GM21447 (cell line): ENCODE measurements at regions not wholly inside any gene's neighbourhood (a gene's known extent, or its start where the extent isn't known, plus 50 kb on each side); places are given as distances from the start of the nearest gene placed in this dataset.

Experiments
- ATAC-seq: cut with Tn5 transposase; IDR thresholded peaks from one replicate; pipeline ENCODE4 v1.9.1; 2021; ENCODE audit not compliant: unreplicated experiment

GRCh38 chr12:67832155-67832554, 157.1 kb upstream of the IFNG-AS1 start:
- ATAC-seq = no peak

- no peak for ATAC-seq
Measured at GRCh38 chr12:67833602-67834001, 155.6 kb upstream of the IFNG-AS1 start.

DNA sequence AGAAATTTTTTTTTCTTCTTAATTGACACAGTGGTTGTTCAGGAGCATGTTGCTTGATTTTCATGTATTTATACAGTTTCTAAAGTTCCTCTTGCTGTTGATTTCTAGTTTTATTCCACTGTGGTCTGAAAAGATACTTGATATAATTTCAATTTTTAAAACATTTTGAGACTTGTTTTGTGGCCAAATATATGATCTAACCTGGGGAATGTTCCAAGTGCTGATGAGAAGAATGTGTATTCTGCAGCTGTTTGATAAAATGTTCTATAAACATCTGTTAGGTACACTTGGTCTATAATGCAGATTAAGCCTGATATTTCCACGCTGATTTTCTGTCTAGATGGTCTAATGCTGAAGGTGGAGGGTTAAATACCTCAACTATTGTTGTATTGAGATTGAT, 151.4 kb upstream of the IFNG-AS1 start:
- no peak for ATAC-seq

DNA sequence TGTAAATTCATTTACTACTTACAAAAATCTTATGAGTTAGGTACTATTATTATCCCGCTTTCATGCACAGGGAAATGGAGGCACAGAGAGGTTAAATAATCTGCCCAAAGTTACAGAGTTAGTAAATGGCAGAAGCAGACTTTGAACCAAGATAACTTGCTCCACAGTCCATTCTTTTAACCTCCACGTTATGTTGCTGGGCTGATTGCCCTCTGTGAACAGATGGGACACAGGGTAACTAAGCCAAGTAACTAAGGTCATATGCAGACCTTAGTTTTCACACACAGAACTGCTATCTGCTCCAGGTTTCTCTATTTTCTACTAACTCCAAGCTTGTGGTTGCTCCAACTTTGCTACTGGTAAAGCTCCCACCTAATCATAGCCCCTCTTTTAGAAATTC, 147.1 kb upstream of the IFNG-AS1 start:
- ATAC-seq = no peak

DNA sequence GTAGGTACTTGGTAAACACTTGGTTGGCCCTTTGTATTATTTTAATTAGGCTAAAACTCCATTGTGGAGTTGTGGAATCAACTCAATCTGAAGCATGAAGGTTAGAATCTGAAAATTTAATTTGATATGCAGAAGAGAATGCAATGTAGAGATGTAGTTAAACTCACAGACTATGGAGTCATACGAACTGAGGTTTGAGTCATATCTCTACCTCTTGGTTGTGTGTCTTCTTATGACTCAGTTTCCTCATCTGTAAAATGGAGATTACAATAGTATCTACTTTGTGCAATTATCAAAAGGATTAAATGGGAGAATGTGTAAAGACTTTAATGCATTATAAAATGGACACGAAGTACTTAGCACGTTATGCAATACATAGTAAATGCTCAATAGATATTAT, 146.0 kb upstream of the IFNG-AS1 start:
- ATAC-seq = no peak

DNA sequence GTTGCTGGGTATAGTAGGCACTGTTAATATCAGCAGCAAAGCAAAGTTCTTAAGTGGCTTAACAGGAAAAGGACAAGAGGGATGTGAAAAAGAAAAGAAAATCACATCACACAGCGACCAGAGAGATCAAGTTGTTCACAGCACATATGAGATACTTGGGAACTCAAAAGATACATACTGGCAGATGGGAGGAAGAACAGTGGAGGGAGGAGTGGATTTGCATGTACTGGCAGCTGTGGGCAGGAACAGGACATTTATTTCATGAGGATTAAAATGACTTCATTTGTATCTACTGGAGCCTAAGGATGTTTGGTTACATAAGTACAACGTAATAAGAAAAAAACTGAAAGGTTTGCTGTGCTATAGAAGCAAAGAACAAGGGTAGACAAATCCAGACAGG, 136.5 kb upstream of the IFNG-AS1 start:
- ATAC-seq = no peak

GRCh38 chr12:67853204-67853603, 136.0 kb upstream of the IFNG-AS1 start:
- ATAC-seq = no peak

DNA sequence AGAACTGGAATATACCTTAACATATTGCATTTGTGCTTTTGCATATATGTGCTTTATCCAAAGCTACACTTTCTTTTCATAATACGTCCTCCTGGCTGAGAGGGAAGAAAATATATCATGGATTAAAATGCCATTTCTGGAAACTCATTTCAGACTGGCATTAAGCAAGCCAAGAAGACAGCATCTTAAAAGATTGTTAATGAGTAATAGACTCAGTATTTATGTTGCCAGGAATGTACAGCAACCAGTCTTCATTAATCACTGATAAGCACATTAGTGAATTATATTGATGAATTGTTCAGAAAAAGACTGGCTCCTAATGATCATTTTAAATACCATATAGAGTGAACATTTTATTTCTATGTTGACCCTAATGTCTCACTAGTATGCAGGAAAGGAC, 134.9 kb upstream of the IFNG-AS1 start:
- no peak for ATAC-seq

- ATAC-seq = no peak
Measured at GRCh38 chr12:67855103-67855502, 134.1 kb upstream of the IFNG-AS1 start.

GRCh38 chr12:67871231-67871630, 118.0 kb upstream of the IFNG-AS1 start:
- no peak for ATAC-seq

- ATAC-seq = no peak
Measured at GRCh38 chr12:67873355-67873754, 115.9 kb upstream of the IFNG-AS1 start.

DNA sequence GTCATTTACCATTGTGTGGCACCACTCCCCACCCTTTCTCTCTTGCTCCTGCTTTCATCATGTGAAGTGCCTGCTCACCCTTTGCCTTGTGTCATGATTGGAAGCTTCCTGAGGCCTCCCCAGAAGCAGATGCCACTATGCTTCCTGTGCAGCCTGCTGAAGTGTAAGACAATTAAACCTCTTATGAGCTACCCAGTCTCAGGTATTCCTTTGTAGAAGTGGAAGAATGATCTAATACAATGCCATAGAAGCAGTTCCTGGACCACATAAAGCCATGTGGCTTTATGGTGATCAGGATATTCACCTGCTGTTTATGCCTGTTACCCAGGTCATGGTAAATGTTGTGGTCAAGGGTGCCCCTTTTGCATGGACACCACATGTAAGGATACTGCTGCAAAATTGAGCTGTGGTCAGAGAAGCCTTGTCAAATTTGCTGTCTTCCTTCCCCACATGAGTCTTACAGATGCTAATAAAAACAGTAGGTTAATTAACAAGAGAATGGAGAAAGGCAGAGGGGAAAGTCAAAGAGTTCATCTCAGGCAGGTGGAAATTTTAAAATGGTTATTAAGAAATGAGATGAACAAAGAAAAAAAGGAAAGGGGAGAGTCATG, 112.8 kb upstream of the IFNG-AS1 start:
- no peak for ATAC-seq

- ATAC-seq = no peak
Measured at GRCh38 chr12:67877727-67878126, 111.5 kb upstream of the IFNG-AS1 start.

- ATAC-seq = no peak
Measured at GRCh38 chr12:67879937-67880336, 109.3 kb upstream of the IFNG-AS1 start.

- no peak for ATAC-seq
Measured at GRCh38 chr12:67881565-67881964, 107.7 kb upstream of the IFNG-AS1 start.

GRCh38 chr12:67884596-67884995, 104.7 kb upstream of the IFNG-AS1 start:
- no peak for ATAC-seq

- no peak for ATAC-seq
Measured at GRCh38 chr12:67885375-67886169, 103.7 kb upstream of the IFNG-AS1 start.

DNA sequence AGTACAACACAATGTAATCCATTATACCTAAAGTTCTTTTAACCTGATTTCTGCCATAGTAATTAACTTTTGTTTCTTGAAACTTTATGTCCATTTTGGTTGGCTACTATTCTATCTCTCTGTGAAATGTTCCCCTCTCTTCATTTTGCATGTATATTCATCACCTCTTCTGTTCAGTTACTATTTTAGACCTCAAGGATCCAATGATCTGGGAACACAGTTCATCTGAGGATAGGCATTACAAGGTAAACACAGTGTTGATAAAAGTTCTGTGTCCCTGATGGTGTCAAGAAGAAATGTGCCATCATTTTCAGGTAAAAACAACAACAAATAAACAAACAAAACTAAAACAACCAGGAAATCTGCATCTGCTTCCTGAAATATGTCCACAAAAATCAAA, 102.2 kb upstream of the IFNG-AS1 start:
- ATAC-seq = no peak

DNA sequence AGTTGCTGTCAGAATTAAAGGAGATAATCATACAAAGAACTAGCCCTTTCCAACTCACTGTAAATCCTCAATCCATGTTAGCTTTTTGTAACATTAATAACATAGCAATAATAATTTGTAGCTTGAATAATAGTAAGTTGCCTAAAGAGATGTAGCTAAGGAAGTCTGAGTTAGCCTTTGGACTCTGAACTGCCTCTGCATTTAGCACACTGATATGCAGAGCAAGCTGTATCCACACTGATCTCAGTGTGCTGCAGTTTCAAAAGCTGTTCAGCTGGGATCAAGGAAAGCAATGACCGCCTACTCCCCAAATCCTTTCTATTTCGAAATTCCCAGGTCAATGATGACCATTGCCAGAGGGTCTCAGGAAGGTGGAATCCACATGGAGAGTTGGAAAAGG, 99.3 kb upstream of the IFNG-AS1 start:
- ATAC-seq = no peak

DNA sequence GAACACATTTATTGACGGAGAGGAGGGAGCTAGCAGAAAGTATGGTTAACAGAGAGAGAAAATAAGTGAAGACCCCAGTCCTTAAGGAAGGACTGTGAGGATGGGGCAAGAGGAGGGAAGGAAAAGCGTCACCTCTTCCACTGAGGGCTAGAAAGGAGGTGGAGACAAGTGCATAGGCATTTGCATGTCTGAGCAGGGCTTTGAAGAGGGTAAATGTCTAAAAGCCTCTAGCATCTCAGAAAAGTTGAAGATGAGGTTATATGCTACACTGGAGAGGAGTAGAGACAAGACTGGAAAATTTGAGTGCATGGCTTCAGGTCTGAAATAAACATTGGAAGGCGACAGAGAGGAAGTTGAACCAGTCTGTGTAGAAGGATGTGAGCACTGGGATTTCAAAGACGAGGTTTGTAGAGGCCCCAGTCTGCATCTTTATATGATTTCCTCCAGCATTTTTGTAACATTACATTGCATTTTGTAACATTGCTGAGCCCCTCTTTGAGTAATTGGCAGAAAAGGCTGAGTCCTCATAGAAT, 98.5 kb upstream of the IFNG-AS1 start:
- ATAC-seq = no peak

DNA sequence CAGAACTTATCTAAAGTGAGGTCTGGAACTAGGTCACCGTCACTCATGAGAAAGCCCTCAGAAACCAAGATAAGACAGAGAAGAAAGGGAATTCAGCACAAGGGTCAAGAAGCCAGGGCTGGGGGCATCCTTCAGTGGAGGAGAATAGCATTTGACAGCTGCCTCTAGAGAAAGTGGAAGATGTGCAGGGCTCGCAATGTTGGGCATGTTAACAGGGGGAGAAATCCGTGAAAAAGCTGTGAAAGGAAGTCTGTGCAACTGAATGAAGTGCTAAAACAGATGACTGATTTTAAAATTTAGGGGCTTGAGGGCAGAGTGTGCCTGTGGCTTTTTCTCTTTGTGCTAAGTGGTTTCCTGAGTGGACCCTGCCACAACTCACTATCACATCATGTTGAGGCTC, 97.7 kb upstream of the IFNG-AS1 start:
- no peak for ATAC-seq

- ATAC-seq = no peak
Measured at GRCh38 chr12:67892259-67893021, 96.8 kb upstream of the IFNG-AS1 start.
